IMR-90 (cell line): ENCODE measurements at regions not wholly inside any gene's neighbourhood (a gene's known extent, or its start where the extent isn't known, plus 50 kb on each side); places are given as distances from the start of the nearest gene placed in this dataset.

Source experiments
- ATAC-seq: fragments of 200-7000 bp; cut with Tn5 transposase; 2 replicates; pipeline ENCODE4 v1.9.1; 2020; ENCODE audit warnings: low read depth, mild to moderate bottlenecking, moderate library complexity
- BruUV-seq: library from RNA; stranded (reverse); fragments of 400-500 nt; replicated peaks from 2 replicates; lab custom pipeline; 2021; lab: Mats Ljungman, UMichigan
- CTCF ChIA-PET: fragments of 300-600 bp; formaldehyde crosslinking; extraction: SDS; loops from one replicate; lab custom pipeline; 2021; ENCODE audit warnings: antibody characterized with exemption; lab: Yijun Ruan, JAX
- POLR2A ChIA-PET: fragments of 300-600 bp; sonication (Branson Sonifier 250); formaldehyde crosslinking; loops from one replicate; lab custom pipeline; 2022; ENCODE audit warnings: antibody characterized with exemption; ENCODE audit not compliant: unreplicated experiment; lab: Charles Lee
- DNase-seq: peaks from one replicate; pipeline ENCODE4 v3.0.0; 2013
- H2AFZ ChIP-seq: replicated peaks from 2 replicates; pipeline ENCODE3; 2013; ENCODE audit warnings: low read length, mild to moderate bottlenecking; ENCODE audit not compliant: poor library complexity
- H2AK5ac ChIP-seq: 2 replicates; pipeline ENCODE4 v1.6.1; 2013; ENCODE audit warnings: low read depth, low read length, inconsistent platforms
- H2AK9ac ChIP-seq: replicated peaks from 2 replicates; pipeline ENCODE3; 2013; ENCODE audit warnings: mild to moderate bottlenecking, low read depth, low read length, moderate library complexity; ENCODE audit not compliant: poor library complexity
- H2BK120ac ChIP-seq: 2 replicates; pipeline ENCODE4 v1.6.1; 2013; ENCODE audit warnings: low read depth, low read length, inconsistent platforms
- H2BK15ac ChIP-seq: 3 replicates; pipeline ENCODE4 v1.6.1; 2013; ENCODE audit warnings: low read depth, low read length, inconsistent platforms
- H2BK20ac ChIP-seq: 2 replicates; pipeline ENCODE4 v1.6.1; 2013; ENCODE audit warnings: low read depth, mild to moderate bottlenecking, inconsistent platforms, low read length, moderate library complexity
- H2BK5ac ChIP-seq: 2 replicates; pipeline ENCODE4 v1.6.1; 2013; ENCODE audit warnings: mild to moderate bottlenecking, low read depth, low read length, inconsistent platforms; ENCODE audit not compliant: poor library complexity, severe bottlenecking
- H3K14ac ChIP-seq: replicated peaks from 2 replicates; pipeline ENCODE4 v1.6.1; 2013; ENCODE audit warnings: low read depth, low read length, inconsistent platforms
- H3K18ac ChIP-seq: 2 replicates; pipeline ENCODE4 v1.6.1; 2013; ENCODE audit warnings: low read depth, low read length, control low read depth
- H3K23ac ChIP-seq: 2 replicates; pipeline ENCODE4 v1.6.1; 2013; ENCODE audit warnings: low read depth, low read length, inconsistent platforms
- H3K27ac ChIP-seq: 2 replicates; pipeline ENCODE4 v1.5.1; 2013; ENCODE audit warnings: mild to moderate bottlenecking, control low read depth, low read length; ENCODE audit not compliant: insufficient read depth
- H3K27me3 ChIP-seq: 2 replicates; pipeline ENCODE4 v1.6.1; 2013; ENCODE audit warnings: low read length; ENCODE audit not compliant: control insufficient read depth, insufficient read depth
- H3K36me3 ChIP-seq: 2 replicates; pipeline ENCODE4 v1.6.1; 2013; ENCODE audit warnings: low read length, mixed read lengths; ENCODE audit not compliant: control insufficient read depth, insufficient read depth
- H3K4ac ChIP-seq: 2 replicates; pipeline ENCODE4 v1.6.1; 2013; ENCODE audit warnings: low read depth, low read length, inconsistent platforms
- H3K4me1 ChIP-seq: 2 replicates; pipeline ENCODE4 v1.6.1; 2013; ENCODE audit warnings: low read length, mixed read lengths; ENCODE audit not compliant: control insufficient read depth, insufficient read depth
- H3K4me2 ChIP-seq: 2 replicates; pipeline ENCODE4 v1.6.1; 2013; ENCODE audit warnings: low read depth, mild to moderate bottlenecking, control low read depth, low read length, moderate library complexity
- H3K4me3 ChIP-seq: 2 replicates; pipeline ENCODE4 v1.5.1; 2013; ENCODE audit warnings: low read depth, mild to moderate bottlenecking, control low read depth, low read length, moderate library complexity; ENCODE audit not compliant: insufficient read depth
- H3K56ac ChIP-seq: 2 replicates; pipeline ENCODE4 v1.6.1; 2013; ENCODE audit warnings: low read length, inconsistent platforms; ENCODE audit not compliant: insufficient read depth; ENCODE audit errors: extremely low read depth
- H3K79me1 ChIP-seq, 2 experiments: 2 replicates each; pipeline ENCODE4 v1.6.1; 2013; ENCODE audit warnings: low read length in 2 of 2, inconsistent platforms in 1 of 2, low read depth in 1 of 2
- H3K9ac ChIP-seq: 2 replicates; pipeline ENCODE4 v1.6.1; 2013; ENCODE audit warnings: low read depth, low read length, control low read depth
- H3K9me1 ChIP-seq: 2 replicates; pipeline ENCODE4 v1.6.1; 2013; ENCODE audit warnings: low read length, inconsistent platforms; ENCODE audit not compliant: insufficient read depth
- H3K9me3 ChIP-seq: 2 replicates; pipeline ENCODE4 v1.6.1; 2013; ENCODE audit warnings: low read length; ENCODE audit not compliant: control insufficient read depth, insufficient read depth
- H4K20me1 ChIP-seq: 2 replicates; pipeline ENCODE4 v1.6.1; 2013; ENCODE audit warnings: low read length, inconsistent platforms; ENCODE audit not compliant: insufficient read depth
- H4K5ac ChIP-seq: 2 replicates; pipeline ENCODE4 v1.6.1; 2013; ENCODE audit warnings: mild to moderate bottlenecking, low read depth, low read length, control low read depth
- H4K8ac ChIP-seq, 2 experiments: 2 replicates each; pipeline ENCODE4 v1.6.1; 2013; ENCODE audit warnings: low read depth in 2 of 2, low read length in 2 of 2, control low read depth in 1 of 2, inconsistent platforms in 1 of 2
- H4K91ac ChIP-seq: 2 replicates; pipeline ENCODE4 v1.6.1; 2013; ENCODE audit warnings: low read depth, low read length, inconsistent platforms; ENCODE audit not compliant: insufficient read depth
- MAZ ChIP-seq: IDR thresholded peaks from 2 replicates; pipeline ENCODE4 v1.6.1; 2012; ENCODE audit warnings: low read depth, mild to moderate bottlenecking, low read length, improper control_type of control experiment, moderate library complexity, borderline replicate concordance
- WGBS, 2 experiments: methylation state at CpG; one replicate each; pipeline versions ENCODE4 v1.1.5 to v1.1.7; 2013; ENCODE audit warnings: missing lambda C conversion rate in 2 of 2; ENCODE audit not compliant: insufficient read length in 1 of 2; ENCODE audit errors: extremely low coverage in 2 of 2; 5-methylcytosine and 5-hydroxymethylcytosine counted together
- dilution Hi-C: fragments of 300-500 bp; cut with HindIII; formaldehyde crosslinking; loops from one replicate; pipeline ENCODE4 v1.14.3; 2018; ENCODE audit warnings: low sequenced_read_pairs; ENCODE audit not compliant: unreplicated experiment
- in situ Hi-C: fragments of 300-500 bp; cut with MboI; formaldehyde crosslinking; loops from 3 replicates; pipeline ENCODE4 v1.14.3; 2019; ENCODE audit warnings: low sequenced_read_pairs, inconsistent platforms, mixed read lengths
- intact Hi-C: fragments of 100-400 bp; cut with micrococcal nuclease; formaldehyde crosslinking; loops from 2 replicates; pipeline ENCODE4 v1.10.0; 2022

GRCh38 chr1:58852731-58853485, 69.1 kb upstream of the JUN start:
- no peak overlapping the region for H4K8ac ChIP-seq
- H3K4ac ChIP-seq, result no peak overlapping the region
- H3K23ac ChIP-seq, result no peak overlapping the region
- in situ Hi-C loops (no loop called here), dilution Hi-C loops (no loop called here), intact Hi-C loops (no loop called here)
- H2BK5ac ChIP-seq, result no peak overlapping the region
- no peak overlapping the region for H2AFZ ChIP-seq
- peaks cover 19% of the 10 kb centered on the region for H3K4me1 ChIP-seq
- no peak overlapping the region for H2BK15ac ChIP-seq
- TF ChIP-seq MAZ, result no peak
- no peak overlapping the region for H3K18ac ChIP-seq
- H2AK9ac ChIP-seq, result no peak overlapping the region
- H3K4me2 ChIP-seq, result no peak overlapping the region
- no peak overlapping the region for H3K56ac ChIP-seq
- H2AK5ac ChIP-seq, result no peak overlapping the region
- WGBS, 2 experiments, result 50% methylated on average over 1 of the region's 10 CpGs; no CpG with 5 or more reads in 1 of the 2 experiments
- H4K91ac ChIP-seq, result no peak overlapping the region
- H3K9ac ChIP-seq, result no peak overlapping the region
- H3K14ac ChIP-seq, result no peak overlapping the region
- no peaks in the 10 kb centered on the region for H3K79me1 ChIP-seq
- ATAC-seq, result no peak
- H2BK120ac ChIP-seq, result no peak overlapping the region
- no peak overlapping the region for H4K5ac ChIP-seq
- no TSS peak for BruUV-seq
- no peak overlapping the region for H3K27ac ChIP-seq
- DNase-seq, result no peak
- ChIA-PET CTCF (no interaction called here), POLR2A (no interaction called here)
- no peaks in the 10 kb centered on the region for H4K20me1 ChIP-seq
- no peaks in the 10 kb centered on the region for H3K36me3 ChIP-seq
- H3K27me3 ChIP-seq, result no peaks in the 10 kb centered on the region
- H3K9me3 ChIP-seq, result no peaks in the 10 kb centered on the region
- peaks cover 21% of the 10 kb centered on the region for H3K9me1 ChIP-seq
- no peak overlapping the region for H3K4me3 ChIP-seq
- H2BK20ac ChIP-seq, result no peak overlapping the region
